A673 (cell line): ENCODE measurements at regions not wholly inside any gene's neighbourhood (a gene's known extent, or its start where the extent isn't known, plus 50 kb on each side); places are given as distances from the start of the nearest gene placed in this dataset.

Experiments
- BruUV-seq: library from RNA; stranded (reverse); fragments of 400-500 nt; replicated peaks from 2 replicates; lab custom pipeline; 2021; lab: Mats Ljungman, UMichigan
- CTCF ChIA-PET: fragments of 300-600 bp; sonication (Branson Sonifier 250); formaldehyde crosslinking; loops from one replicate; lab custom pipeline; 2022; ENCODE audit warnings: antibody characterized with exemption; lab: Charles Lee
- POLR2A ChIA-PET: fragments of 300-600 bp; sonication (Branson Sonifier 250); formaldehyde crosslinking; loops from one replicate; lab custom pipeline; 2022; ENCODE audit warnings: antibody characterized with exemption; ENCODE audit not compliant: low non-redundant PET; lab: Charles Lee
- DNase-seq: peaks from one replicate; pipeline ENCODE4 v3.0.0-alpha.2; 2015; ENCODE audit warnings: low spot score
- H3K27ac ChIP-seq: fragments of 200-600 bp; sonication (generic); 2 replicates; pipeline ENCODE4 v1.5.1; 2016; ENCODE audit warnings: mixed run types, low read depth, mild to moderate bottlenecking, mixed read lengths, antibody characterized with exemption, low read length; ENCODE audit not compliant: poor library complexity, severe bottlenecking
- H3K27me3 ChIP-seq: fragments of 200-600 bp; sonication (generic); replicated peaks from 2 replicates; pipeline ENCODE4 v1.6.1; 2017; ENCODE audit warnings: mixed run types, low read depth, mild to moderate bottlenecking, mixed read lengths, antibody characterized with exemption, low read length; ENCODE audit not compliant: insufficient read depth, poor library complexity
- H3K36me3 ChIP-seq: fragments of 200-600 bp; sonication (generic); 2 replicates; pipeline ENCODE4 v1.6.1; 2016; ENCODE audit warnings: mixed run types, mild to moderate bottlenecking, mixed read lengths, antibody characterized with exemption, low read length; ENCODE audit not compliant: insufficient read depth, poor library complexity, severe bottlenecking
- H3K4me1 ChIP-seq: fragments of 200-600 bp; sonication (generic); 2 replicates; pipeline ENCODE4 v1.6.1; 2017; ENCODE audit warnings: mixed run types, mild to moderate bottlenecking, mixed read lengths, antibody characterized with exemption, low read length; ENCODE audit not compliant: insufficient read depth, poor library complexity, severe bottlenecking
- H3K4me3 ChIP-seq: fragments of 200-600 bp; sonication (generic); 2 replicates; pipeline ENCODE4 v1.5.1; 2016; ENCODE audit warnings: low read depth, mixed run types, mild to moderate bottlenecking, mixed read lengths, low read length; ENCODE audit not compliant: poor library complexity, severe bottlenecking
- H3K9me3 ChIP-seq: fragments of 200-600 bp; sonication (generic); 2 replicates; pipeline ENCODE4 v1.6.1; 2016; ENCODE audit warnings: mixed run types, low read depth, mild to moderate bottlenecking, mixed read lengths, antibody characterized with exemption, low read length; ENCODE audit not compliant: poor library complexity, severe bottlenecking
- EZH2 ChIP-seq: fragments of 200-600 bp; sonication (generic); IDR thresholded peaks from 2 replicates; pipeline ENCODE4 v1.6.1; 2017; ENCODE audit warnings: borderline replicate concordance, low read depth, mild to moderate bottlenecking, mixed read lengths, antibody characterized with exemption, low read length; ENCODE audit not compliant: poor library complexity, severe bottlenecking
- intact Hi-C: fragments of 100-400 bp; cut with micrococcal nuclease; formaldehyde crosslinking; loops from one replicate; pipeline ENCODE4 v1.10.0; 2022; ENCODE audit not compliant: unreplicated experiment
- TF ChIP-seq, protein P1 (sequence below): fragments of 300-800, 200-600 bp; sonication (generic); conservative IDR thresholded peaks from 2 replicates; pipeline ENCODE4 v1.5.1; 2017; ENCODE audit warnings: low read depth, mild to moderate bottlenecking, antibody characterized with exemption, low read length, moderate library complexity, mixed read lengths

DNA sequence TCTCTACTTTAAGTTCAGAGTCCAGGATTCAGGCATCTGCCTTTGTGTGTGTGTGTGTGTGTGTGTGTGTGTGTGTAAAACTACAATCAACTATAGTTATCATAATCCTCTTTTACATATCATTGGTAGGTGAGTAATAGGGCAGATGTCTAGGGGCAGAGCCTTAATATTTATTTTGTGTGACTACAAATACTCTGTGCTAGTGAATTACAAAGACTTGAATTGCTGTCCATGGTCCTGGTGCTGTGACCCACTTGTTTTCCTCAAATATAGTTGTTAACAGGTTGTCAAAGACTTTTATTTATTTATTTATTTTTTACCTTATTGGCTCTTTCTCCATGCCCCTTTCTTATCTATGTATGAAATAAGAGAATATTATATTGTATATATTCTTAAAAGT, 196.8 kb downstream of the ANXA1 start:
- TF ChIP-seq EZH2 = no peak
- TF ChIP-seq, protein P1, sequence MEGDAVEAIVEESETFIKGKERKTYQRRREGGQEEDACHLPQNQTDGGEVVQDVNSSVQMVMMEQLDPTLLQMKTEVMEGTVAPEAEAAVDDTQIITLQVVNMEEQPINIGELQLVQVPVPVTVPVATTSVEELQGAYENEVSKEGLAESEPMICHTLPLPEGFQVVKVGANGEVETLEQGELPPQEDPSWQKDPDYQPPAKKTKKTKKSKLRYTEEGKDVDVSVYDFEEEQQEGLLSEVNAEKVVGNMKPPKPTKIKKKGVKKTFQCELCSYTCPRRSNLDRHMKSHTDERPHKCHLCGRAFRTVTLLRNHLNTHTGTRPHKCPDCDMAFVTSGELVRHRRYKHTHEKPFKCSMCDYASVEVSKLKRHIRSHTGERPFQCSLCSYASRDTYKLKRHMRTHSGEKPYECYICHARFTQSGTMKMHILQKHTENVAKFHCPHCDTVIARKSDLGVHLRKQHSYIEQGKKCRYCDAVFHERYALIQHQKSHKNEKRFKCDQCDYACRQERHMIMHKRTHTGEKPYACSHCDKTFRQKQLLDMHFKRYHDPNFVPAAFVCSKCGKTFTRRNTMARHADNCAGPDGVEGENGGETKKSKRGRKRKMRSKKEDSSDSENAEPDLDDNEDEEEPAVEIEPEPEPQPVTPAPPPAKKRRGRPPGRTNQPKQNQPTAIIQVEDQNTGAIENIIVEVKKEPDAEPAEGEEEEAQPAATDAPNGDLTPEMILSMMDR = no peak
- CTCF ChIA-PET = no interaction called here
- POLR2A ChIA-PET = no interaction called here
- peak; percentile 4 for DNase-seq
- intact Hi-C loops = no loop called here
- BruUV-seq = no TSS peak
- H3K9me3 ChIP-seq = no peaks in the 10 kb centered on the region
- H3K36me3 ChIP-seq = no peaks in the 10 kb centered on the region
- H3K4me3 ChIP-seq = no peak overlapping the region
- H3K4me1 ChIP-seq = no peaks in the 10 kb centered on the region
- no peak overlapping the region for H3K27ac ChIP-seq
- H3K27me3 ChIP-seq = peaks cover 27% of the 10 kb centered on the region

DNA sequence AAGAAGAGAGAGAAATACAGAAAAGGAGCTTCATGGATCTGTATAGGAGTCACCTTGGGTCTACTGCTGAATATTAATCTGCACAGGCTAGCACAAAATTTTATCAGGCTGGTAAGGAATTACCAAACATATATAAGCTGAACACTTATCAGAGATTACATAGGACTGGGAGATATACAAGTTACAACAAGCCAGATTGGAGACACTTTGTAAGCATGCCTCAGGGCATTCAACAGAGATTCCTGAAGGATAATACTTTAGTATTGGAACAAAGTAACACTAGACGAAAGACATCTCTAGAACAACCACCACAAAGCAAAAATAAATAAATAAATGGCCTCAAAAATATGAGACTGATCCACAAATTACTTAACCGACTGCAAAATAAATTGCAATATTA, 197.8 kb downstream of the ANXA1 start:
- Histone ChIP-seq H3K4me1 (no peaks in the 10 kb centered on the region), H3K9me3 (no peaks in the 10 kb centered on the region), H3K4me3 (no peak overlapping the region), H3K27ac (no peak overlapping the region), H3K36me3 (no peaks in the 10 kb centered on the region), H3K27me3 (peaks cover 26% of the 10 kb centered on the region)
- intact Hi-C loops = no loop called here
- POLR2A ChIA-PET = no interaction called here
- DNase-seq = no peak
- CTCF ChIA-PET = no interaction called here
- TF ChIP-seq, protein P1 = no peak
- no peak for TF ChIP-seq EZH2
- no TSS peak for BruUV-seq

DNA sequence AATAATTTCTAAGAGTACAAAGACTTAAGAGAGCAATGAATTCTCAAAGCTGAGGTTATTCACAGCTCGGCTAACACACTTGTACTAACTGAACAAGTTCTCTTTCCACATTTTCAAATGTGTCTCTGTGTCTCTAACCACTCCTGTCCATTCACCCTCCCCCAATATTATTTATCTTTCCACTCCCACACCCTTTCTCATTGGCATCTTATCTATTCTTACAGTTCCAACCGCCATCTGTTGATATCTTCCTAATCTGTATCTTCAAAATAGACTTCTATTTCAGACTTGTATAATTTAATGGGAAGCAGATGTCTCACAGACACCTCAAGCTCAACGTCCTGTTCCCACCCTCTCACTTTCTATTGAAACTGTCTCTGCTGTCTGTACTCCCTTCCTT, 205.9 kb downstream of the ANXA1 start:
- no peaks in the 10 kb centered on the region for H3K4me1 ChIP-seq
- H3K36me3 ChIP-seq = no peaks in the 10 kb centered on the region
- H3K9me3 ChIP-seq = no peaks in the 10 kb centered on the region
- H3K27ac ChIP-seq = no peak overlapping the region
- intact Hi-C loops = loop anchor here (10.0 kb wide), 1 partner anchor 57 kb away; no protein-coding TSS in a partner anchor
- ChIA-PET POLR2A (no interaction called here), CTCF (no interaction called here)
- TF ChIP-seq EZH2 = no peak
- TF ChIP-seq, protein P1 = no peak
- no peak for DNase-seq
- H3K4me3 ChIP-seq = no peak overlapping the region
- H3K27me3 ChIP-seq = peaks cover 34% of the 10 kb centered on the region
- no TSS peak for BruUV-seq
